Ascending aorta (tissue), 2 donors: ENCODE measurements at regions not wholly inside any gene's neighbourhood (a gene's known extent, or its start where the extent isn't known, plus 50 kb on each side); places are given as distances from the start of the nearest gene placed in this dataset.

Source experiments
- DNase-seq, 2 donors: peaks; one replicate each; pipeline ENCODE4 v3.0.0-alpha.2; 2019; ENCODE audit warnings: low spot score in 2 of 2
- H3K27ac ChIP-seq, 2 donors: fragments of 200-600 bp; sonication (generic); one replicate each; pipeline ENCODE4 v1.5.1; 2016 to 2017; ENCODE audit warnings: mild to moderate bottlenecking in 1 of 2
- H3K27me3 ChIP-seq: fragments of 200-600 bp; sonication (generic); one replicate; pipeline ENCODE4 v1.5.1; 2017
- H3K36me3 ChIP-seq, 2 donors: fragments of 200-600 bp; sonication (generic); one replicate each; pipeline ENCODE4 v1.5.1; 2016
- H3K4me1 ChIP-seq, 2 donors: fragments of 200-600 bp; sonication (generic); one replicate each; pipeline ENCODE4 v1.5.1; 2016 to 2017; ENCODE audit warnings: mild to moderate bottlenecking in 1 of 2
- H3K4me3 ChIP-seq, 2 donors: fragments of 200-600 bp; sonication (generic); one replicate each; pipeline ENCODE4 v1.5.1; 2016 to 2017; ENCODE audit warnings: mild to moderate bottlenecking in 1 of 2
- H3K9me3 ChIP-seq, 2 donors: fragments of 200-600 bp; sonication (generic); one replicate each; pipeline ENCODE4 v1.5.1; 2016
- intact Hi-C: fragments of 100-400 bp; cut with DNase I; formaldehyde crosslinking; loops from one replicate; pipeline ENCODE4 v1.15.1; 2023
- TF ChIP-seq, protein P1 (sequence below), 3 experiments: fragments of 200-600 bp in 2 of 3; fragments of 450-650 bp in 1 of 3; sonication (generic) in 2 of 3; IDR thresholded peaks; one replicate each; pipeline ENCODE4 v1.5.1; 2016 to 2019; ENCODE audit warnings: antibody characterized with exemption in 3 of 3, mild to moderate bottlenecking in 1 of 3, moderate library complexity in 1 of 3

DNA sequence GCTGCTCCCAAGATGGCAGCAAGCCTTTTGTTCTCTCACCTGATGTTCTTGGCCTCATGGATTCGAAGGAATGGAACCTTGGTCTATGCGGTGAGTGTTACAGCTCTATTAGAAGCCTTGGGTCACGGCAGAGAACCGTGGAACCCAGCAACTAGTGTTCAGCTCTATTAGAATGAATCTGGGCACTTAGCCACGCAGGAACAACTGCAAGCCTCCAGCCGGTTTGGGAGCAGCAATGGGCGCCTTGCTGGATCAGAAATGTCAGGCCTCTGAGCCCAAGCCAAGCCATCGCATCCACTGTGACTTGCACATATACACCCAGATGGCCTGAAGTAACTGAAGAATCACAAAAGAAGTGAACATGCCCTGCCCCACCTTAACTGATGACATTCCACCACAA is 1100.7 kb upstream of the PRR20A start:
- Histone ChIP-seq H3K27ac (no peak overlapping the region), H3K36me3 (no peaks in the 10 kb centered on the region), H3K4me1 (no peaks in the 10 kb centered on the region), H3K4me3 (no peak overlapping the region), H3K9me3 (no peaks in the 10 kb centered on the region), H3K27me3 (no peaks in the 10 kb centered on the region)
- TF ChIP-seq, protein P1, sequence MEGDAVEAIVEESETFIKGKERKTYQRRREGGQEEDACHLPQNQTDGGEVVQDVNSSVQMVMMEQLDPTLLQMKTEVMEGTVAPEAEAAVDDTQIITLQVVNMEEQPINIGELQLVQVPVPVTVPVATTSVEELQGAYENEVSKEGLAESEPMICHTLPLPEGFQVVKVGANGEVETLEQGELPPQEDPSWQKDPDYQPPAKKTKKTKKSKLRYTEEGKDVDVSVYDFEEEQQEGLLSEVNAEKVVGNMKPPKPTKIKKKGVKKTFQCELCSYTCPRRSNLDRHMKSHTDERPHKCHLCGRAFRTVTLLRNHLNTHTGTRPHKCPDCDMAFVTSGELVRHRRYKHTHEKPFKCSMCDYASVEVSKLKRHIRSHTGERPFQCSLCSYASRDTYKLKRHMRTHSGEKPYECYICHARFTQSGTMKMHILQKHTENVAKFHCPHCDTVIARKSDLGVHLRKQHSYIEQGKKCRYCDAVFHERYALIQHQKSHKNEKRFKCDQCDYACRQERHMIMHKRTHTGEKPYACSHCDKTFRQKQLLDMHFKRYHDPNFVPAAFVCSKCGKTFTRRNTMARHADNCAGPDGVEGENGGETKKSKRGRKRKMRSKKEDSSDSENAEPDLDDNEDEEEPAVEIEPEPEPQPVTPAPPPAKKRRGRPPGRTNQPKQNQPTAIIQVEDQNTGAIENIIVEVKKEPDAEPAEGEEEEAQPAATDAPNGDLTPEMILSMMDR (IDR thresholded peaks at IDR 0.05) = no peak
- intact Hi-C loops = no loop called here
- no peak for DNase-seq

DNA sequence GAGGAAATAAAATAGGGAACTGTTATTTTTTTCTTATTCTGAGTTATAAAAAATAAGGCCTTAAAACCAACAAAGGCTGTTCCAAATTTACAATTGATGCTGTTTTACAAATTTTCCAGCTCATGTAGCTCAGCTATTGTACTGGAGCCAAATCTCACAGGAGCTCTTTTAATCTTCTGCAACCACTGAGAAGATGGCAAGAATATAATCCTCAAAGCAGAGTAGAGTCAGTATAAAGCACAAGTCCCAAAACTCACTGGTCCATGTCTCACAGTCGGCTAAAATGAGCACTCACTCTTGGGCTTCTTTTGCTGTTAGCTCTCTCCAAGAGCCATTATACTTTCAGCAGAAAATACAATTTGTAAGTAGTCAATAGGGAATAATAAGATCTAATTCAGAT is 1074.4 kb upstream of the PRR20A start:
- no peaks in the 10 kb centered on the region for H3K4me1 ChIP-seq
- H3K27ac ChIP-seq = no peak overlapping the region
- no peaks in the 10 kb centered on the region for H3K36me3 ChIP-seq
- intact Hi-C loops = no loop called here
- no peaks in the 10 kb centered on the region for H3K27me3 ChIP-seq
- H3K4me3 ChIP-seq = no peak overlapping the region
- no peaks in the 10 kb centered on the region for H3K9me3 ChIP-seq
- no peak for DNase-seq
- TF ChIP-seq, protein P1 (IDR thresholded peaks at IDR 0.05) = no peak

DNA sequence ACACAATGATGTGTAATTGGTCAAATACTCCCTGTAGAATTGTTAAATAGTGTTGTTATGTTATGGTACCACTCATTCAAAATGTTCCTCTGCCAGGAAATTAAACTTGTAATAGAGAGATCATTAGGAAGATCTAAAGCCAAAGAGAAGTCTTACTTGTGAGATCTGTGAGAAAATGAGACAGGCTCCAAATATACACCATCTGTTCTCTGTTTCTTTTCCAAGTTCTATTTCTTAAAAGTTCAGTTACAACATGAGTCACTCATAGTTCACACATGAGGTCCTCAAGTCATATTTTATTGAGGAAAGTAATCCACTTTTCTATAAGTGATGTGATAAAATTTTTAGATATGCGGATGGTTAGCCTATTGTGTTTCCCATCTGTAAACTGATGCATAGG is 1038.1 kb upstream of the PRR20A start:
- H3K9me3 ChIP-seq = peaks cover 0 to 3% of the 10 kb centered on the region in 2 donors
- DNase-seq = no peak
- H3K36me3 ChIP-seq = no peaks in the 10 kb centered on the region
- TF ChIP-seq, protein P1 (IDR thresholded peaks at IDR 0.05) = no peak
- no peak overlapping the region for H3K4me3 ChIP-seq
- no peaks in the 10 kb centered on the region for H3K27me3 ChIP-seq
- H3K27ac ChIP-seq = no peak overlapping the region
- intact Hi-C loops = no loop called here
- no peaks in the 10 kb centered on the region for H3K4me1 ChIP-seq

DNA sequence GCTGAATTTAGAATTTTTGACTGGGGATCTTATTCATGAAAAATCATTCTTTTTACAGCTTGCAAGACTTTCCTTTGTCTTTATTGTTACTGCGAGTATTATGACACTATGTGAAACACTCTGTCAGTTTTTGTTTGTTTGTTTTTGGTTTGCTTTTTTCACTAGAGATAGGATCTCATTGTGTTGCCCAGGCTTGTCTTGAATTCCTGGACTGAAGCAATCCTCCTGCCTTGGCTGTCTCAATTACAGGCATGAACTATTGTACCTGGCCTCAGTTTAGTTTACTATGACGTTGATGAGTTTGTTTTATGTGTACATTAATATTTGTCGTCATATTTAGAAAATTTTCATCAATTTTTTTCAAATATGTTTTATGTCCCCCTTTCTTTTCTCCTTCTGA is 1030.0 kb upstream of the PRR20A start:
- Histone ChIP-seq H3K9me3 (no peaks in the 10 kb centered on the region), H3K4me3 (no peak overlapping the region), H3K4me1 (no peaks in the 10 kb centered on the region), H3K36me3 (no peaks in the 10 kb centered on the region), H3K27me3 (no peaks in the 10 kb centered on the region), H3K27ac (no peak overlapping the region)
- TF ChIP-seq, protein P1 (IDR thresholded peaks at IDR 0.05) = no peak
- intact Hi-C loops = no loop called here
- no peak for DNase-seq

DNA sequence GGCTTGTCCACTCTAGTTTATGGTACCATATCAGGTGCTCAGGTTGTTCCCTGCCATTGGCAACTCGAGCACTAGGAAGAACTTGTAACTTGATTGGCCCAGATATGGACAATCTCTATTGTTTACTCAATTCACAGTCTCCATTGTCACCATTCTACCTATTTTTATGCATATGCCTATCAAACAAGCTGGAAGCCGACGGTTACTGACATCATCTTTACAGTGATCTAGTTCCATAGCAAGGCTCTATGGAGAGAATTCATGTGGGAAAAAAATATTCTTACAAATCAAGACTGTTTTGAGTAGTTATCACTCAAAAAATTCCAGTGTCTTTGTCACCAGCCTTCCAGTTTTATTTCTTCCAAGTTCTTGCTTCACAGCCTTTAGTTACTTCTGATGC is 1006.2 kb upstream of the PRR20A start:
- no peaks in the 10 kb centered on the region for H3K27me3 ChIP-seq
- H3K27ac ChIP-seq = no peak overlapping the region
- no peaks in the 10 kb centered on the region for H3K9me3 ChIP-seq
- intact Hi-C loops = no loop called here
- TF ChIP-seq, protein P1 (IDR thresholded peaks at IDR 0.05) = no peak
- DNase-seq = no peak
- no peaks in the 10 kb centered on the region for H3K36me3 ChIP-seq
- no peak overlapping the region for H3K4me3 ChIP-seq
- no peaks in the 10 kb centered on the region for H3K4me1 ChIP-seq

DNA sequence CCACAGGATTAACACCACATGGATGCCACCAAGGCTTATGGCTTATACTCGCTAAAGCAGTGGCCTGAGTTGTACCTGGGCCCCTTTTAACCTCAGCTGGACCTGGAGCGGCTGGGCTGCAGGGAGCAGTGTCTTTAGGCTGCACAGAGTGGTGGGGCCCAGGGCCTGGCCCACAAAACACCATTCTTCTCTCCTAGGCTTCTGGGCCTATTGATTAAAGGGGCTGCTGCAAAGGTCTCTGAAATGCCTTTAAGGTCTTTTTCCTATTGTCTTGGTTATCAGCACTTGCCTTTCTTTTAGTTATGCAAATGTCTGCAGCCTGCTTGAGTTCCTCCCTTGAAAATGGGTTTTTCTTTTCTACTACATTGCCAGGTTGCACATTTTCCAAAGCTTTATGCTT is 973.9 kb upstream of the PRR20A start:
- H3K36me3 ChIP-seq = no peaks in the 10 kb centered on the region
- no peak overlapping the region for H3K4me3 ChIP-seq
- no peaks in the 10 kb centered on the region for H3K27me3 ChIP-seq
- H3K4me1 ChIP-seq = no peaks in the 10 kb centered on the region
- no peak overlapping the region for H3K27ac ChIP-seq
- no peak for DNase-seq
- H3K9me3 ChIP-seq = no peaks in the 10 kb centered on the region
- intact Hi-C loops = no loop called here
- TF ChIP-seq, protein P1 (IDR thresholded peaks at IDR 0.05) = no peak
